Testis (tissue), 2 donors: ENCODE measurements at regions not wholly inside any gene's neighbourhood (a gene's known extent, or its start where the extent isn't known, plus 50 kb on each side); places are given as distances from the start of the nearest gene placed in this dataset.

Source experiments
- POLR2A ChIP-seq: fragments of 450-650 bp; IDR thresholded peaks from one replicate; pipeline ENCODE4 v1.6.1; 2017; ENCODE audit warnings: antibody characterized with exemption, mild to moderate bottlenecking, moderate library complexity
- TF ChIP-seq, protein P1 (sequence below), 3 experiments: fragments of 450-650 bp in 2 of 3; fragments of 200-600 bp in 1 of 3; sonication (generic) in 1 of 3; IDR thresholded peaks; one replicate each; pipeline ENCODE4 v1.5.1; 2016 to 2019; ENCODE audit warnings: antibody characterized with exemption in 3 of 3, mild to moderate bottlenecking in 2 of 3, moderate library complexity in 1 of 3

GRCh38 chr4:27350161-27350560, 489.5 kb downstream of the STIM2 start:
- TF ChIP-seq POLR2A = no peak
- TF ChIP-seq, protein P1, sequence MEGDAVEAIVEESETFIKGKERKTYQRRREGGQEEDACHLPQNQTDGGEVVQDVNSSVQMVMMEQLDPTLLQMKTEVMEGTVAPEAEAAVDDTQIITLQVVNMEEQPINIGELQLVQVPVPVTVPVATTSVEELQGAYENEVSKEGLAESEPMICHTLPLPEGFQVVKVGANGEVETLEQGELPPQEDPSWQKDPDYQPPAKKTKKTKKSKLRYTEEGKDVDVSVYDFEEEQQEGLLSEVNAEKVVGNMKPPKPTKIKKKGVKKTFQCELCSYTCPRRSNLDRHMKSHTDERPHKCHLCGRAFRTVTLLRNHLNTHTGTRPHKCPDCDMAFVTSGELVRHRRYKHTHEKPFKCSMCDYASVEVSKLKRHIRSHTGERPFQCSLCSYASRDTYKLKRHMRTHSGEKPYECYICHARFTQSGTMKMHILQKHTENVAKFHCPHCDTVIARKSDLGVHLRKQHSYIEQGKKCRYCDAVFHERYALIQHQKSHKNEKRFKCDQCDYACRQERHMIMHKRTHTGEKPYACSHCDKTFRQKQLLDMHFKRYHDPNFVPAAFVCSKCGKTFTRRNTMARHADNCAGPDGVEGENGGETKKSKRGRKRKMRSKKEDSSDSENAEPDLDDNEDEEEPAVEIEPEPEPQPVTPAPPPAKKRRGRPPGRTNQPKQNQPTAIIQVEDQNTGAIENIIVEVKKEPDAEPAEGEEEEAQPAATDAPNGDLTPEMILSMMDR (IDR thresholded peaks at IDR 0.05) = no peak
